Uterus (tissue), 3 donors: ENCODE measurements at regions not wholly inside any gene's neighbourhood (a gene's known extent, or its start where the extent isn't known, plus 50 kb on each side); places are given as distances from the start of the nearest gene placed in this dataset.

Experiments used
- DNase-seq, 2 donors: peaks; one replicate each; pipeline ENCODE4 v3.0.0-alpha.2; 2019 to 2020
- H3K27ac ChIP-seq, 2 donors: fragments of 200-600 bp; sonication (generic); 1 replicate in 1 of 2; 2 replicates in 1 of 2; pipeline ENCODE4 v1.5.1; 2016 to 2018
- H3K27me3 ChIP-seq, 2 donors: fragments of 200-600 bp; sonication (generic); one replicate each; pipeline ENCODE4 v1.5.1; 2018 to 2019; ENCODE audit warnings: control low read depth in 1 of 2
- H3K36me3 ChIP-seq, 2 donors: fragments of 200-600 bp; sonication (generic); one replicate each; pipeline ENCODE4 v1.5.1; 2019; ENCODE audit warnings: control low read depth in 1 of 2
- H3K4me1 ChIP-seq, 2 donors: fragments of 200-600 bp; sonication (generic); one replicate each; pipeline ENCODE4 v1.5.1; 2018 to 2019; ENCODE audit warnings: control low read depth in 1 of 2
- H3K4me3 ChIP-seq, 2 donors: fragments of 200-600 bp; sonication (generic); 1 replicate in 1 of 2; 2 replicates in 1 of 2; pipeline ENCODE4 v1.5.1; 2018 to 2019; ENCODE audit warnings: mild to moderate bottlenecking in 1 of 2
- H3K9me3 ChIP-seq, 2 donors: fragments of 200-600 bp; sonication (generic); one replicate each; pipeline ENCODE4 v1.5.1; 2019; ENCODE audit warnings: control low read depth in 1 of 2
- POLR2A ChIP-seq, 2 donors: fragments of 450-650 bp; IDR thresholded peaks; one replicate each; pipeline ENCODE4 v1.6.1; 2016; ENCODE audit warnings: antibody characterized with exemption in 2 of 2, mild to moderate bottlenecking in 1 of 2, moderate library complexity in 1 of 2
- intact Hi-C: fragments of 100-400 bp; cut with DNase I; formaldehyde crosslinking; loops from one replicate; pipeline ENCODE4 v1.15.1; 2023; ENCODE audit warnings: low total_unique reads
- TF ChIP-seq, protein P1 (sequence below), 4 experiments: fragments of 200-600 bp in 2 of 4; fragments of 450-650 bp in 2 of 4; sonication (generic) in 2 of 4; IDR thresholded peaks; one replicate each; pipeline ENCODE4 v1.5.1; 2016 to 2019; ENCODE audit warnings: antibody characterized with exemption in 4 of 4, mild to moderate bottlenecking in 2 of 4, moderate library complexity in 1 of 4
- donor health status: DM: yes; HTN: yes; CAD: no.

DNA sequence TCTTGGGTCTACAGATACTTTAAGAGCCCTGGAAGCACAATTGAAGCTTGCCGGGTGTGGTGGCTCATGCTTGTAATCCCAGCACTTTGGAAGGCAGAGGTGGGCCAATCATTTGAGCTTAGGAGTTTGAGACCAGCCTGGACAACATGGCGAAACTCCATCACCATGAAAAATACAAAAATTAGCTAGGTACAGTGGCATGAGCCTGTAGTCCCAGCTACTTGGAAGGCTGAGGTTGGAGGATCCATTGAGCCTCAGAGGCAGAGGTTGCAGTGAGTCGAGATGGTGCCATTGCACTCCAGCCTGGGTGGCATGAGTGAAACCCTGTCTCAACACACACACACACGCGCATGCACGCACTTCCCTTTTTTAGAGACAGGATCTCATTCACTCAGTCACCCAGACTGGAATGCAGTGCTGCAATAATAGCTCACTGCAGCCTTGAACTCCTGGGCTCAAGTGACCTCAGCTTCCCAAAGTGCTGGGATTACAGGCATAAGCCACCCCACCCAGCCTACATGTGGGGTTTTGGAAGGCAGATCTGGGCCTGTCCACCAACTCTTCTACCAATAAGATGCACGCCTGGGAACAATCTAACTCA lies 182.5 kb upstream of the JARID2 start:
- TF ChIP-seq, protein P1, sequence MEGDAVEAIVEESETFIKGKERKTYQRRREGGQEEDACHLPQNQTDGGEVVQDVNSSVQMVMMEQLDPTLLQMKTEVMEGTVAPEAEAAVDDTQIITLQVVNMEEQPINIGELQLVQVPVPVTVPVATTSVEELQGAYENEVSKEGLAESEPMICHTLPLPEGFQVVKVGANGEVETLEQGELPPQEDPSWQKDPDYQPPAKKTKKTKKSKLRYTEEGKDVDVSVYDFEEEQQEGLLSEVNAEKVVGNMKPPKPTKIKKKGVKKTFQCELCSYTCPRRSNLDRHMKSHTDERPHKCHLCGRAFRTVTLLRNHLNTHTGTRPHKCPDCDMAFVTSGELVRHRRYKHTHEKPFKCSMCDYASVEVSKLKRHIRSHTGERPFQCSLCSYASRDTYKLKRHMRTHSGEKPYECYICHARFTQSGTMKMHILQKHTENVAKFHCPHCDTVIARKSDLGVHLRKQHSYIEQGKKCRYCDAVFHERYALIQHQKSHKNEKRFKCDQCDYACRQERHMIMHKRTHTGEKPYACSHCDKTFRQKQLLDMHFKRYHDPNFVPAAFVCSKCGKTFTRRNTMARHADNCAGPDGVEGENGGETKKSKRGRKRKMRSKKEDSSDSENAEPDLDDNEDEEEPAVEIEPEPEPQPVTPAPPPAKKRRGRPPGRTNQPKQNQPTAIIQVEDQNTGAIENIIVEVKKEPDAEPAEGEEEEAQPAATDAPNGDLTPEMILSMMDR (IDR thresholded peaks at IDR 0.05): no peak
- no peak for TF ChIP-seq POLR2A (IDR thresholded peaks at IDR 0.05)
- DNase-seq: no peak
- Histone ChIP-seq H3K9me3 (no peaks in the 10 kb centered on the region), H3K36me3 (no peaks in the 10 kb centered on the region), H3K27ac (no peak overlapping the region), H3K4me3 (no peak overlapping the region), H3K27me3 (no peaks in the 10 kb centered on the region), H3K4me1 (peaks cover 0 to 3% of the 10 kb centered on the region in 2 donors)
- intact Hi-C loops: no loop called here

DNA sequence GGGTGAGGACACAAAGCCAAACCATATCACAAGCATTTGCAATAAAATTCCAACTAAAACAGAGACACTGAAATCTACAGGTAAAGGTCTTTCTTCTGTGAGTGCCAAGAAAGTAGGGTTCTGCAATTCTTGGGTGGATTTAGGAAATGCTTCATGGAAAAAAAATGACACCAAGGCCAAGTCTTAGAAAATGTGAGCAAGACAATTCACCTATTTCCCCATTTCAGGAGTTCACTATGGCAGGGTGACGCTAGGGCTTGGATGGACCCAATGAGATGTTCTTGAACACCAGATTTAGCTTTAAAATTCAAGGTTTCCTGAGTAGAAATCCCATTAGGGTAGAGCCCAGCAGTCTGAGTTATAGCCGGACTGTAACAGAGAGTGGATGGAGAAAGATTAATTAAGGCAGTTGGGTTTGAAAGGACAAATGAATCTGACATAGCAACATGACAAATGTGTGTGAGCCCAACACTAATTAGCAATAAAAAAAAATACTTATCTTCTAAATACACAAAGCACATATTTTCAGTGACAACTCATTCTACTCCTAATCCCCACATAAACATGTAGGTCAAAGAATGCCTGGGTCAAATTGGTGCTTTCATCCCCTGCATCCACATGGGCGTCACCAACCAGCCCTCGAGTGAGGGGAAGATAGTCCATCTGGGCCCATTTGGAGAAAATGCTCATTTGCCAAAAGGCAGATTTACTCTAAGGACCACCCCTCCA lies 180.4 kb upstream of the JARID2 start:
- no peak for DNase-seq
- TF ChIP-seq POLR2A (IDR thresholded peaks at IDR 0.05): no peak
- TF ChIP-seq, protein P1 (IDR thresholded peaks at IDR 0.05): no peak
- H3K4me3 ChIP-seq: no peak overlapping the region
- H3K27me3 ChIP-seq: no peaks in the 10 kb centered on the region
- H3K27ac ChIP-seq: no peak overlapping the region
- intact Hi-C loops: no loop called here
- no peaks in the 10 kb centered on the region for H3K9me3 ChIP-seq
- H3K36me3 ChIP-seq: no peaks in the 10 kb centered on the region
- peaks cover 0 to 3% of the 10 kb centered on the region in 2 donors for H3K4me1 ChIP-seq

DNA sequence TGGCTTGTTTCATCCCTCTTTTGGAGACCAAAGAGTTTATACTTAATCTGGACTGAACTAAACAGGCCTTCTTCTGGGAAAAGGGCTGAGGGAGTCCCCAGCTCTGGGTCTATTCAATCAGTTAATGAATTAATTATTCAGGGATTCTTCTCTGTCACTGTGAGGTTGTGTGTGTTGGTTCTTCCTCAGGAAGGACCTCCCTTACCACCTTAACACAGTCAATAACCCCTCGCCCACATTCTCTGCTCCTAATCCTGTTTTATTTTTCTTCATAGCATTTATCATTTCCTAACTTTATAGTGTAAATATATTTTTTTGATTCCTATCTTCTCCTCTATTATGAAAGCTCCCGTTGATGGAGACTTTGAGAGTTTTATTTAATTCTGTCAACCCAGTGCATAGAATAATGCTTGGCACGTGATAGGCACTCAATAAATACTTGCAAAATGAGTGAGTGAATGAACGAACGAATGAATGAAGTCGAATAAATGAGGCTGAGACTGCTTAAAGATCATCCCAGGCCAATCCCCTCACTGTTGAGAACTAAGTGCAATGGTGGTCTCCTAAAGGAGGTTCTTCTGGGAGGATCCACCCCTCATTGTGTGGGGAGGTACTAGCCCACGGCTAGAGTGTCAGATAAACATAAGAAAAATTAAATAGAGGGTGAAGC lies 179.6 kb upstream of the JARID2 start:
- Histone ChIP-seq H3K4me1 (peaks cover 0 to 3% of the 10 kb centered on the region in 2 donors), H3K27me3 (no peaks in the 10 kb centered on the region), H3K27ac (peak overlapping the region in 1 of 2 donors; percentile 17), H3K4me3 (no peak overlapping the region), H3K36me3 (no peaks in the 10 kb centered on the region), H3K9me3 (no peaks in the 10 kb centered on the region)
- no peak for DNase-seq
- intact Hi-C loops: no loop called here
- TF ChIP-seq POLR2A (IDR thresholded peaks at IDR 0.05): no peak
- TF ChIP-seq, protein P1 (IDR thresholded peaks at IDR 0.05): no peak

DNA sequence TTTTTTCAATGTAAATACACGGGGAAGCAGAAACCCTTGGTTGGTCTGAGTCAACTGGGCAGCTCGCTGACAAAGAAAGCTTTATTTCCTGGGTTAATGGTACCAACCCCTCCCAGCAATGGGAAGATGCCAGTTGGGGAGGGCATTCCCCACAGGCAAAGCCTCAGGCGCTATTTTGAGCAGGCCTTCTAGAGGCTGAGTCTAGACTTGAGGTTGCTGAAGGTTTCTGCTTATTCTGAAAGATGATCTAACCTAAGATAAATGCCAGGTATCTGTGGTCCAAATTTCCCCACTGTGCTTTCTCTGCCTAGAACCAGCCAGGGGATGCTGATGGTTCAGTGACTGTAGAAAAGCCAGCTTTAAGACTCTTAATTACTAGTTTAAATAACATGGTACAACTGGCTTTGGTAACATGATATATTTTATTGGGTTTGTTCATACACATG lies 172.5 kb upstream of the JARID2 start:
- no peak overlapping the region for H3K4me3 ChIP-seq
- no peak overlapping the region for H3K27ac ChIP-seq
- H3K27me3 ChIP-seq: no peaks in the 10 kb centered on the region
- H3K4me1 ChIP-seq: no peaks in the 10 kb centered on the region
- no peak for DNase-seq
- intact Hi-C loops: no loop called here
- H3K9me3 ChIP-seq: no peaks in the 10 kb centered on the region
- TF ChIP-seq POLR2A (IDR thresholded peaks at IDR 0.05): no peak
- TF ChIP-seq, protein P1 (IDR thresholded peaks at IDR 0.05): no peak
- no peaks in the 10 kb centered on the region for H3K36me3 ChIP-seq
